Endothelial cell of umbilical vein (primary cell): ENCODE measurements at regions not wholly inside any gene's neighbourhood (a gene's known extent, or its start where the extent isn't known, plus 50 kb on each side); places are given as distances from the start of the nearest gene placed in this dataset.

Experiments
- BruUV-seq: library from RNA; stranded (reverse); fragments of 400-500 nt; replicated peaks from 2 replicates; lab custom pipeline; 2021; lab: Mats Ljungman, UMichigan
- CTCF ChIA-PET: fragments of 300-600, 350-600 bp; sonication (Branson Sonifier 250); formaldehyde crosslinking; loops from one replicate; lab custom pipeline; 2021; ENCODE audit warnings: antibody characterized with exemption, inconsistent platforms; lab: Charles Lee
- POLR2A ChIA-PET: fragments of 300-600, 350-600 bp; sonication (Branson Sonifier 250); formaldehyde crosslinking; loops from one replicate; lab custom pipeline; 2021; ENCODE audit warnings: antibody characterized with exemption, inconsistent platforms; lab: Charles Lee
- DNase-seq: peaks from one replicate; pipeline ENCODE4 v3.0.0-alpha.2; 2011; ENCODE audit warnings: low read depth, low spot score
- FAIRE-seq: peaks from 2 replicates; lab custom pipeline; 2011; peaks lifted over from hg19 to GRCh38; lab: Jason Lieb, UNC
- H2AFZ ChIP-seq: 2 replicates; pipeline ENCODE4 v1.6.0; 2012; ENCODE audit warnings: low read depth, low read length, control low read depth, inconsistent platforms
- H3K27ac ChIP-seq: 2 replicates; pipeline ENCODE4 v1.5.1; 2011; ENCODE audit warnings: low read depth, mild to moderate bottlenecking, control low read depth, low read length, moderate library complexity; ENCODE audit not compliant: insufficient read depth
- H3K27me3 ChIP-seq, 2 experiments: 2 replicates each; pipeline versions ENCODE4 v1.6.0 to v1.6.1; 2011; ENCODE audit warnings: low read length in 2 of 2, mixed read lengths in 1 of 2; ENCODE audit not compliant: control insufficient read depth in 2 of 2, insufficient read depth in 2 of 2
- H3K36me3 ChIP-seq, 2 experiments: 2 replicates in 1 of 2; 3 replicates in 1 of 2; pipeline ENCODE4 v1.5.1; 2011; ENCODE audit warnings: low read length in 2 of 2, mild to moderate bottlenecking in 1 of 2, moderate library complexity in 1 of 2; ENCODE audit not compliant: control insufficient read depth in 2 of 2, insufficient read depth in 2 of 2; ENCODE audit errors: extremely low read depth in 1 of 2
- H3K4me1 ChIP-seq: 3 replicates; pipeline ENCODE4 v1.5.1; 2011; ENCODE audit warnings: mild to moderate bottlenecking, low read length; ENCODE audit not compliant: control insufficient read depth, insufficient read depth; ENCODE audit errors: extremely low read depth
- H3K4me2 ChIP-seq: 2 replicates; pipeline ENCODE4 v1.6.1; 2011; ENCODE audit warnings: low read length, control low read depth, mixed read lengths; ENCODE audit not compliant: insufficient read depth
- H3K4me3 ChIP-seq, 3 experiments: fragments of 200-600 bp in 1 of 3; sonication (generic), shearing (Covaris generic) in 1 of 3; replicated peaks in 1 of 3; 2 replicates each; pipeline ENCODE4 v1.5.1; 2011 to 2016; ENCODE audit warnings: control low read depth in 3 of 3, low read length in 3 of 3, mild to moderate bottlenecking in 2 of 3, inconsistent platforms in 1 of 3, low read depth in 1 of 3, moderate library complexity in 1 of 3; ENCODE audit not compliant: insufficient read depth in 1 of 3
- H3K79me2 ChIP-seq: 2 replicates; pipeline ENCODE4 v1.6.0; 2012; ENCODE audit warnings: low read length, inconsistent platforms; ENCODE audit not compliant: control insufficient read depth, insufficient read depth
- H3K9ac ChIP-seq: replicated peaks from 2 replicates; pipeline ENCODE3; 2011; ENCODE audit warnings: low read length, control low read depth; ENCODE audit not compliant: insufficient read depth; ENCODE audit errors: extremely low read depth
- H3K9me1 ChIP-seq: replicated peaks from 3 replicates; pipeline ENCODE4 v1.6.0; 2011; ENCODE audit warnings: mild to moderate bottlenecking, low read length; ENCODE audit not compliant: control insufficient read depth, insufficient read depth; ENCODE audit errors: extremely low read depth
- H3K9me3 ChIP-seq: replicated peaks from 2 replicates; pipeline ENCODE4 v1.5.1; 2012; ENCODE audit warnings: low read length, inconsistent platforms; ENCODE audit not compliant: control insufficient read depth, insufficient read depth
- H4K20me1 ChIP-seq: replicated peaks from 2 replicates; pipeline ENCODE3; 2011; ENCODE audit warnings: mild to moderate bottlenecking, low read length; ENCODE audit not compliant: control insufficient read depth, insufficient read depth; ENCODE audit errors: extremely low read depth
- CTCF ChIP-seq, 2 donors: IDR thresholded peaks; 1 replicate in 1 of 2; 2 replicates in 1 of 2; pipeline ENCODE4 v1.5.1; 2011; ENCODE audit warnings: low read length in 2 of 2, mild to moderate bottlenecking in 2 of 2, moderate library complexity in 2 of 2, control low read depth in 1 of 2, inconsistent platforms in 1 of 2, low read depth in 1 of 2; ENCODE audit not compliant: insufficient read depth in 1 of 2; ENCODE audit errors: extremely low read depth in 1 of 2
- EZH2 ChIP-seq: IDR thresholded peaks from 2 replicates; pipeline ENCODE4 v1.6.1; 2012; ENCODE audit warnings: borderline replicate concordance, low read depth, mild to moderate bottlenecking, moderate library complexity, low read length, inconsistent platforms; ENCODE audit not compliant: severe bottlenecking
- FOS ChIP-seq: IDR thresholded peaks from 2 replicates; pipeline ENCODE4 v1.6.1; 2011; ENCODE audit warnings: mild to moderate bottlenecking, low read length, moderate library complexity, borderline replicate concordance; ENCODE audit not compliant: insufficient read depth
- GATA2 ChIP-seq: IDR thresholded peaks from 2 replicates; pipeline ENCODE4 v1.7.0; 2011; ENCODE audit warnings: low read depth, mild to moderate bottlenecking, moderate library complexity, mixed read lengths, low read length; ENCODE audit not compliant: insufficient read length, insufficient read depth
- JUN ChIP-seq: IDR thresholded peaks from 2 replicates; pipeline ENCODE4 v1.6.1; 2011; ENCODE audit warnings: borderline replicate concordance, low read depth; ENCODE audit not compliant: insufficient read length, insufficient read depth
- MAX ChIP-seq: IDR thresholded peaks from 2 replicates; pipeline ENCODE4 v1.6.1; 2011; ENCODE audit not compliant: insufficient read depth, insufficient read length
- MYC ChIP-seq: IDR thresholded peaks from one replicate; pipeline ENCODE4 v1.6.1; 2011; ENCODE audit warnings: mild to moderate bottlenecking, low read depth, low read length
- POLR2A ChIP-seq: IDR thresholded peaks from 2 replicates; pipeline ENCODE4 v1.6.1; 2012; ENCODE audit warnings: low read depth, mild to moderate bottlenecking, control low read depth, low read length
- POLR2AphosphoS5 ChIP-seq: IDR thresholded peaks from 2 replicates; pipeline ENCODE4 v1.6.1; 2012; ENCODE audit warnings: low read depth, mild to moderate bottlenecking, control low read depth, low read length, moderate library complexity; ENCODE audit not compliant: insufficient read depth
- dilution Hi-C: fragments of 300-500 bp; cut with MboI; formaldehyde crosslinking; loops from one replicate; pipeline ENCODE4 v1.15.0; 2019; ENCODE audit warnings: low sequenced_read_pairs; ENCODE audit not compliant: extremely low pct_ligation_motif_present
- intact Hi-C: fragments of 100-400 bp; cut with micrococcal nuclease; formaldehyde crosslinking; loops from one replicate; pipeline ENCODE4 v1.10.0; 2022

- CTCF ChIA-PET, result no interaction called here
These were observed 206.9 kb upstream of the SIX2 start for GRCh38 chr2:45216118-45216517.

More at GRCh38 chr2:45216118-45216517, 206.9 kb upstream of the SIX2 start:
- BruUV-seq, result no TSS peak
- Histone ChIP-seq H3K27me3 (no peaks in the 10 kb centered on the region), H2AFZ (no peak overlapping the region), H3K27ac (no peak overlapping the region), H4K20me1 (no peaks in the 10 kb centered on the region), H3K4me1 (peaks cover 4% of the 10 kb centered on the region), H3K4me3 (no peak overlapping the region), H3K4me2 (no peak overlapping the region), H3K79me2 (no peaks in the 10 kb centered on the region), H3K9me1 (no peaks in the 10 kb centered on the region), H3K36me3 (no peaks in the 10 kb centered on the region), H3K9me3 (no peaks in the 10 kb centered on the region), H3K9ac (no peak overlapping the region)
- intact Hi-C loops (no loop called here), dilution Hi-C loops (no loop called here)
- TF ChIP-seq CTCF (IDR thresholded peaks at IDR 0.05; ENCODE audit: extremely low read depth in 1 of 2, insufficient read depth in 1 of 2, low read depth in 1 of 2, low read length in 2 of 2) (no peak), MAX (no peak), MYC (no peak), EZH2 (no peak), GATA2 (no peak), FOS (no peak), POLR2AphosphoS5 (no peak), POLR2A (no peak), JUN (no peak)
- no peak for FAIRE-seq
- DNase-seq, result no peak
- POLR2A ChIA-PET, result no interaction called here
